Smooth muscle cell (in vitro differentiated cells): ENCODE measurements at regions not wholly inside any gene's neighbourhood (a gene's known extent, or its start where the extent isn't known, plus 50 kb on each side); places are given as distances from the start of the nearest gene placed in this dataset.

Source experiments
- DNase-seq: peaks from one replicate; lab custom pipeline; 2025; ENCODE audit not compliant: unreplicated experiment; lab: John Stamatoyannopoulos, UW
- H2AFZ ChIP-seq: fragments of 200-600 bp; sonication (generic); 2 replicates; pipeline ENCODE4 v1.6.0; 2016; ENCODE audit warnings: antibody characterized with exemption, low read depth, mild to moderate bottlenecking
- H3F3A ChIP-seq: fragments of 200-600 bp; sonication (generic); 2 replicates; pipeline ENCODE4 v1.6.0; 2017; ENCODE audit warnings: antibody characterized with exemption, low read depth
- H3K27ac ChIP-seq: fragments of 200-600 bp; sonication (generic); 2 replicates; pipeline ENCODE4 v1.5.1; 2016; ENCODE audit warnings: low read depth, mild to moderate bottlenecking
- H3K27me3 ChIP-seq: fragments of 200-600 bp; sonication (generic); 2 replicates; pipeline ENCODE4 v1.6.1; 2016; ENCODE audit warnings: low read depth, mild to moderate bottlenecking
- H3K36me3 ChIP-seq: fragments of 200-600 bp; sonication (generic); 2 replicates; pipeline ENCODE4 v1.5.1; 2016; ENCODE audit warnings: low read depth
- H3K4me1 ChIP-seq: fragments of 200-600 bp; sonication (generic); 2 replicates; pipeline ENCODE4 v1.5.1; 2016; ENCODE audit warnings: low read depth
- H3K4me2 ChIP-seq: fragments of 200-600 bp; sonication (generic); 2 replicates; pipeline ENCODE4 v1.6.0; 2016; ENCODE audit warnings: mild to moderate bottlenecking
- H3K4me3 ChIP-seq: fragments of 200-600 bp; sonication (generic); 2 replicates; pipeline ENCODE4 v1.5.1; 2016; ENCODE audit warnings: mild to moderate bottlenecking
- H3K79me2 ChIP-seq: fragments of 200-600 bp; sonication (generic); 2 replicates; pipeline ENCODE4 v1.6.0; 2016; ENCODE audit warnings: low read depth, mild to moderate bottlenecking
- H3K9ac ChIP-seq: fragments of 200-600 bp; sonication (generic); 2 replicates; pipeline ENCODE4 v1.6.0; 2016; ENCODE audit warnings: low read depth
- H3K9me3 ChIP-seq: fragments of 200-600 bp; sonication (generic); replicated peaks from 2 replicates; pipeline ENCODE4 v1.5.1; 2016; ENCODE audit warnings: low read depth
- H4K20me1 ChIP-seq: fragments of 200-600 bp; sonication (generic); 2 replicates; pipeline ENCODE4 v1.6.0; 2016; ENCODE audit warnings: low read depth
- CTCF ChIP-seq: fragments of 200-600 bp; sonication (generic); IDR thresholded peaks from 2 replicates; pipeline ENCODE4 v1.5.1; 2017; ENCODE audit warnings: borderline replicate concordance, mild to moderate bottlenecking, antibody characterized with exemption; ENCODE audit not compliant: insufficient read depth, poor library complexity, severe bottlenecking
- WGBS: methylation state at CpG from one replicate; pipeline ENCODE4 v1.1.7; 2016; ENCODE audit warnings: low lambda C conversion rate; 5-methylcytosine and 5-hydroxymethylcytosine counted together

DNA sequence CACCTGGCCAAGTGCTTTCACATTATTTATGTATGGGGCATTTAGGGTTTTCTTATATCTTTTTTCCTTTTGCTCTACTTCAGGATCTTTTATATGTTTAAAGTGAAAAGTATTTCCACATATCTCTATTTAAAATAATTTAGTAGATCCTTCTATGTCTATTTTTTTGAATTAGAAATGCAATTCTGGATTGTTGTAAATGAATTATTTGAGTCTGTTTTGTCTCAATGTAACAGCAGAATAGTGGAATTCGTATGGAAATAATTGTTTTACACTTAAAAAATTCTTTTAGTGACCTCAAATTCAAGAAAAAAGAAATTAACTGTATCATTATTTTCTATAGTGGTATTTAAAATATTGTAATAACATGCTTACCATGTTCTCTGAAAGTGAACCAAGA, 126.5 kb upstream of the HDAC9 start:
- Histone ChIP-seq H3K36me3 (no peaks in the 10 kb centered on the region), H3K27me3 (no peaks in the 10 kb centered on the region), H3K4me2 (no peak overlapping the region), H2AFZ (no peak overlapping the region), H3K4me1 (no peaks in the 10 kb centered on the region), H4K20me1 (no peaks in the 10 kb centered on the region), H3F3A (no peaks in the 10 kb centered on the region), H3K4me3 (no peak overlapping the region), H3K9me3 (no peaks in the 10 kb centered on the region), H3K9ac (no peak overlapping the region), H3K79me2 (no peaks in the 10 kb centered on the region), H3K27ac (no peak overlapping the region)
- WGBS = 85% methylated on average over 1 of the region's 1 CpG
- TF ChIP-seq CTCF = no peak
- DNase-seq = no peak

DNA sequence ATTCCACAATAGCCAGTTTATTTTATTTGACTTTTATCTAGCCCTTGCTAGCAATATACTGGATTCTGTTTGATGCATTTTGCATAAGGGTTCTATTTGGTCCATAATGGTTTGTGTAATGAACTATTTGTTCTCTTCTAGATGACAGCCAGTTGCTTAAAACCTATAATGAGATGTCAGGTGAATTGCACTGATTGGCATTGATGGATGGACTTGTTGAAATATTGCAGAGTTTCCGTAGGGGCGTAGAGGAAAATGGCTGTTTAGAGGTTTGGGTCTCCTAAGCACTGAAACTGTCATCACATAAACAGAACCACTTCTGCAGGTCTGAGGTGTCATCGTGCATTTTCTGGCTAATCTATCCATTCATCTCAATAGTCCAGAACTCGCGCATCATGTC, 124.9 kb upstream of the HDAC9 start:
- no peaks in the 10 kb centered on the region for H3K9me3 ChIP-seq
- H2AFZ ChIP-seq = no peak overlapping the region
- no peak overlapping the region for H3K4me2 ChIP-seq
- H3F3A ChIP-seq = no peaks in the 10 kb centered on the region
- H3K36me3 ChIP-seq = no peaks in the 10 kb centered on the region
- no peaks in the 10 kb centered on the region for H3K79me2 ChIP-seq
- no peak overlapping the region for H3K9ac ChIP-seq
- no peak overlapping the region for H3K4me3 ChIP-seq
- H4K20me1 ChIP-seq = no peaks in the 10 kb centered on the region
- no peak overlapping the region for H3K27ac ChIP-seq
- H3K27me3 ChIP-seq = no peaks in the 10 kb centered on the region
- no peak for TF ChIP-seq CTCF
- WGBS = 93% methylated on average over 5 of the region's 5 CpGs
- DNase-seq = no peak
- H3K4me1 ChIP-seq = no peaks in the 10 kb centered on the region

- H3K36me3 ChIP-seq = no peaks in the 10 kb centered on the region
- no peaks in the 10 kb centered on the region for H3K4me1 ChIP-seq
- no peak overlapping the region for H3K4me2 ChIP-seq
- no peaks in the 10 kb centered on the region for H4K20me1 ChIP-seq
- H3K79me2 ChIP-seq = no peaks in the 10 kb centered on the region
- TF ChIP-seq CTCF = no peak
- H3K27me3 ChIP-seq = no peaks in the 10 kb centered on the region
- WGBS = 95% methylated on average over 2 of the region's 2 CpGs
- no peak overlapping the region for H3K4me3 ChIP-seq
- no peaks in the 10 kb centered on the region for H3F3A ChIP-seq
- H3K27ac ChIP-seq = no peak overlapping the region
- no peak for DNase-seq
- H3K9me3 ChIP-seq = no peaks in the 10 kb centered on the region
- no peak overlapping the region for H3K9ac ChIP-seq
- no peak overlapping the region for H2AFZ ChIP-seq
These were observed 116.5 kb upstream of the HDAC9 start for GRCh38 chr7:18378989-18379605.

DNA sequence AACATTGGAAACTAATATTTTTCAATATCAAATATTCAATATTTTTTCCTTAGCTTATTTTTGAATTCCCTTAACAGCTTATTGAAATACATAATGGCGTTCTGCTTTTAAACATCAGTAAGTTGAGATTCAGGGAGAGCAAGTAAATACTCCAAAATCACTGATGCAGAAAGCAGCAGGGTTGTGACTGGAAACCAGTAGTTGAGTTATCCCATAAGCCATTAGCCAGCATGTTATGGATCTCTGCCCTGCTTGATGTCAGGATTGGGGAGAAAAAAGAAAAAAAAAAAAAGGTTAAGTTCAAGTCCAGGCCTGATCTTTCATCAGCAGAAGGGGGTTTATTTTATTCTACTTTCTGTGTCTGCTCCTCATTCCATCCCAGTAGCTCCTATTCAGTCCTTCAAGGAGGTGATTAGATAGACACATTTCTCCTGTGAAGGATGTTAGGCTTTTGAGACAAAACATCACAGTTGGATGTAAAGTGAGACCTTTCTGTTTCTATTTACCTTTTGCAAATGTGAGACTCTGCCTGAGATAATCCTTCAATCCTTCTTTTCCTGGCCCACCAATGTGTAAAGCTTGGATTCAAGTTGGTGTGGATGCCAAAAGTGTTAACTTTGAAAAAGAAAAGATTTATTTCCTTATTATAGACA, 110.9 kb upstream of the HDAC9 start:
- H3K4me1 ChIP-seq = peaks cover 3% of the 10 kb centered on the region
- H3F3A ChIP-seq = no peaks in the 10 kb centered on the region
- no peaks in the 10 kb centered on the region for H3K27me3 ChIP-seq
- H3K36me3 ChIP-seq = no peaks in the 10 kb centered on the region
- peak overlapping the region; percentile 36 for H2AFZ ChIP-seq
- H3K4me3 ChIP-seq = no peak overlapping the region
- H3K4me2 ChIP-seq = no peak overlapping the region
- TF ChIP-seq CTCF = no peak
- no peaks in the 10 kb centered on the region for H3K9me3 ChIP-seq
- H3K79me2 ChIP-seq = no peaks in the 10 kb centered on the region
- no peaks in the 10 kb centered on the region for H4K20me1 ChIP-seq
- H3K27ac ChIP-seq = no peak overlapping the region
- 85% methylated on average over 1 of the region's 1 CpG for WGBS
- H3K9ac ChIP-seq = no peak overlapping the region
- no peak for DNase-seq
